ENCODE measurements at regions not wholly inside any gene's neighbourhood (a gene's known extent, or its start where the extent isn't known, plus 50 kb on each side); places are given as distances from the start of the nearest gene placed in this dataset.

DNA sequence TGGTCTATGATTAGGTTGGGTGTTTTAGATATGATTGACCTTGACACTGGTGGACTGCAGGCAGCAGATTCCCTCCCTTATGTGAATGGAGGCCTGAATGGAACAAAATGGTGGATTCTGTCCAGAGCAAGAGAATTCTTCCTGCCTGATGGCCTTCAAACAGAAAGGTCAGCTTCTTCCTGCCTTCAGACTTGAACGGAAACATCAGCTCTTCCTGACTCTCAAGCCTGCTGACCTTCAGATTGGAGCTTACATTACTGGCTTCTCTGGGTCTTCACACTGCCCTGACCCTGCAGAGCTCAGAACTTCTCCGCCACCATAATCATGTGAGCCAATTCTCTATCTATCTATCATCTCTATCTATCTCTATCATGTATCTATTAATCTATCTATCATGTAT is 111.6 kb downstream of the RAMP3 start:
- TF ChIP-seq POLR2AphosphoS5 (IDR thresholded peaks at IDR 0.05; ENCODE audit: low read depth, low read length) (no peak), FOXP2 (optimal IDR thresholded peaks at IDR 0.05; ENCODE audit: borderline replicate concordance, extremely low read depth, extremely low read length, insufficient read depth) (no peak), TAF1 (IDR thresholded peaks at IDR 0.05; ENCODE audit: borderline replicate concordance, insufficient read depth, low read length) (no peak), SIN3A (IDR thresholded peaks at IDR 0.05; ENCODE audit: borderline replicate concordance, insufficient read depth, low read length) (no peak)

DNA sequence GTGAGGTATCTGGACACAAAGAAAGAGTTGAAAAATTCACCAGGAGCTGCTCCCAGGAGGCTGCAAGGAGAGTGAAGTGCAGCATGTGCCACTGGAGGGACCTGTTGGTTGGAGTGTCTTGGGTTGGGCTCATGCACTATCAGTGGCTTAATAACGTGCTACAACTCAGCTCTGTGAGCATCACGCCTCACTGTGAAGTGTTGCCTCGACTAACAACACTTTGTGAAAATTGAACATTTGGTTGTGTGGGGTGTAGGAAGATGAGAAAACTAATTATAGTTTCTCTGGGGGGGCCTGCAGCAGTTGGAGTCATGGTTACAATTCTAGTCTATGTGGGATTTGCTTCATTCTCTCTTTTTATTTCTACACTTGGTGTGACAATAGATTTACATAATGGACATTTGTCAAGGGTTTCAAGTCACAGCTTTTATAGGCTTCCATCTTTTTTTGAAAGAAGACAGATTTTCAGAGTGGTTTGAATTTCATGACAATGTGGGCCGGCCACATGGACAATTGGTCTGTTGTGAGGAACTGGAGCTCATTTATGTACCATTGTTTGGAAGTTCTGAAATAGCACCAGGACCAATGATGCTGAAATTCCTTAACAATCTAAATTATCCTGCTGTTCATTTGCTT is 121.3 kb downstream of the RAMP3 start:
- TF ChIP-seq TAF1 (IDR thresholded peaks at IDR 0.05; ENCODE audit: borderline replicate concordance, insufficient read depth, low read length) (no peak), POLR2AphosphoS5 (IDR thresholded peaks at IDR 0.05; ENCODE audit: low read depth, low read length) (no peak), SIN3A (IDR thresholded peaks at IDR 0.05; ENCODE audit: borderline replicate concordance, insufficient read depth, low read length) (no peak)
- TF ChIP-seq, protein P1, sequence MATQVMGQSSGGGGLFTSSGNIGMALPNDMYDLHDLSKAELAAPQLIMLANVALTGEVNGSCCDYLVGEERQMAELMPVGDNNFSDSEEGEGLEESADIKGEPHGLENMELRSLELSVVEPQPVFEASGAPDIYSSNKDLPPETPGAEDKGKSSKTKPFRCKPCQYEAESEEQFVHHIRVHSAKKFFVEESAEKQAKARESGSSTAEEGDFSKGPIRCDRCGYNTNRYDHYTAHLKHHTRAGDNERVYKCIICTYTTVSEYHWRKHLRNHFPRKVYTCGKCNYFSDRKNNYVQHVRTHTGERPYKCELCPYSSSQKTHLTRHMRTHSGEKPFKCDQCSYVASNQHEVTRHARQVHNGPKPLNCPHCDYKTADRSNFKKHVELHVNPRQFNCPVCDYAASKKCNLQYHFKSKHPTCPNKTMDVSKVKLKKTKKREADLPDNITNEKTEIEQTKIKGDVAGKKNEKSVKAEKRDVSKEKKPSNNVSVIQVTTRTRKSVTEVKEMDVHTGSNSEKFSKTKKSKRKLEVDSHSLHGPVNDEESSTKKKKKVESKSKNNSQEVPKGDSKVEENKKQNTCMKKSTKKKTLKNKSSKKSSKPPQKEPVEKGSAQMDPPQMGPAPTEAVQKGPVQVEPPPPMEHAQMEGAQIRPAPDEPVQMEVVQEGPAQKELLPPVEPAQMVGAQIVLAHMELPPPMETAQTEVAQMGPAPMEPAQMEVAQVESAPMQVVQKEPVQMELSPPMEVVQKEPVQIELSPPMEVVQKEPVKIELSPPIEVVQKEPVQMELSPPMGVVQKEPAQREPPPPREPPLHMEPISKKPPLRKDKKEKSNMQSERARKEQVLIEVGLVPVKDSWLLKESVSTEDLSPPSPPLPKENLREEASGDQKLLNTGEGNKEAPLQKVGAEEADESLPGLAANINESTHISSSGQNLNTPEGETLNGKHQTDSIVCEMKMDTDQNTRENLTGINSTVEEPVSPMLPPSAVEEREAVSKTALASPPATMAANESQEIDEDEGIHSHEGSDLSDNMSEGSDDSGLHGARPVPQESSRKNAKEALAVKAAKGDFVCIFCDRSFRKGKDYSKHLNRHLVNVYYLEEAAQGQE (IDR thresholded peaks at IDR 0.05; ENCODE audit: insufficient read depth in 1 of 2, low read depth in 2 of 2, low read length in 2 of 2), result no peak

DNA sequence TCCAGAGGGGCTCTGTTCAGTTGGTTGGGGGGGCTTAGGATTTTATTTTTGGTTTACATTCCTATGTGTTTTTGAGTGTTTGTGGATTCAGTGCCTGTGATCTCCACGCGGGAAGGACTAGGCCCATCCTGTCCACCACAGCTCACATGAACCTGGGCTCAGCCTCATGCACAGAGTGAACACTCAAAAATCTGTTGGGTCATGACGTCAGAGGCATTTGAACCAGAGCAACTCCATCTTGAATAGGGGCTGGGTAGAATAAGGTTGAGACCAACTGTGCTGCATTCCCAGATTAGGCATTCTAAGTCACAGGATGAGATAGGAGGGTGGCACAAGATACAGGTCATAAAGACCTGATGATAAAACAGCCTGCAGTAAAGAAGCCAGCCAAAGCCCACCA is 133.3 kb downstream of the RAMP3 start:
- TF ChIP-seq POLR2AphosphoS5 (IDR thresholded peaks at IDR 0.05; ENCODE audit: low read depth, low read length) (no peak), SIN3A (IDR thresholded peaks at IDR 0.05; ENCODE audit: borderline replicate concordance, insufficient read depth, low read length) (no peak)

DNA sequence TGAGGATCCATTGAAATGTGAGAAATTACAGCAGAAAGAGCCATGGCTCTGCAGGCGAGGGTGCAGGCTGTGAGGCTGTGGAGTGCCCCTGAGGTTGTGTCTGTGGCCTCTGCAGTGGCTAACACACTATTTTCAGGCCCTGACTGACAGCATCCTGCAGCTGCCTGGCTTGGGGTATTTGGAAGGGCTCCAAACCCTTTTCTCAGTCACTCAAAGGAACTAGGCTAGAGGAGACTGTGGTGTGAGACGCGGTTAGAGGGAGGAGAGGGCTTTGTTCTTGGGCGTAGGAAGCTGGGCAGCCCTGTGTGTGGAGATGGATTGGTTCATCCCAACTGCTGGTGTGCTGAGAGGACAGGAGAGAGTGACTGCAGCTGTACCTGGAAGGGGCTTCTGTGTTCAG is 134.9 kb downstream of the RAMP3 start:
- TF ChIP-seq SIN3A (IDR thresholded peaks at IDR 0.05; ENCODE audit: borderline replicate concordance, insufficient read depth, low read length) (no peak), POLR2AphosphoS5 (IDR thresholded peaks at IDR 0.05; ENCODE audit: low read depth, low read length) (no peak), TAF1 (IDR thresholded peaks at IDR 0.05; ENCODE audit: borderline replicate concordance, insufficient read depth, low read length) (no peak), FOXP2 (optimal IDR thresholded peaks at IDR 0.05; ENCODE audit: borderline replicate concordance, extremely low read depth, extremely low read length, insufficient read depth) (no peak)
- TF ChIP-seq, protein P1 (IDR thresholded peaks at IDR 0.05; ENCODE audit: insufficient read depth in 1 of 2, low read depth in 2 of 2, low read length in 2 of 2), result no peak

DNA sequence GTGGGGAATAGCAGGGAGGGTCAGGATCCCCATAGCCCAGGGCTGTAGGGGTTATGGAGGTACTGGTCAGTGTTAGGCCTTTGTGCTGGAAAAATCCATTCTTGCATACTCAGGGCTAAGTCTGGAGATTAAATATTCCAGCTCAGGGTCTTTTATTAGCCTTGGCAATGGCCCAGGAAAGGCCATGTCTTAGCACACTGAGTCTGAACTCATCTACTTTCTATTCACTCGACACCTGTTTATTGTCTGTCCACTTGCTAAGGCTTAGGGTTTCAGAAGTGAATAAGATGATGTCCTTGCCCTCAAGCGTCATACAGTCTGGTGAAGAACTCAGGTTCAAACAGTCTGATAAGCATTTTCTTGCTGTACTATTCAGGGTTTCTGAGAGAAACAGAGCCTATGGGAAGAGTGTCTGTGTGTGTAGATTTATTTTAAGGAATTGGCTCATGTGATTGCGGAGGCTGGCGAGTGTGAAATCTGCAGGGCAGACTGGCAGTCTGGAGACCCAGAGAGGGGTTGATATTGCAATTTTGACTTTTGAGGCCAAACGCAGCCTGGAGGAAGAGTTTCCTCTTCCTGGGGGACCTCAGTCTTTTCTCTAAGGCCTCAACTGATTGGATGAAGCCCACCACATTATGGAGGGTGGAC is 135.8 kb downstream of the RAMP3 start:
- TF ChIP-seq SIN3A (IDR thresholded peaks at IDR 0.05; ENCODE audit: borderline replicate concordance, insufficient read depth, low read length), result no peak
- TF ChIP-seq, protein P1 (IDR thresholded peaks at IDR 0.05; ENCODE audit: insufficient read depth in 1 of 2, low read depth in 2 of 2, low read length in 2 of 2), result no peak

DNA sequence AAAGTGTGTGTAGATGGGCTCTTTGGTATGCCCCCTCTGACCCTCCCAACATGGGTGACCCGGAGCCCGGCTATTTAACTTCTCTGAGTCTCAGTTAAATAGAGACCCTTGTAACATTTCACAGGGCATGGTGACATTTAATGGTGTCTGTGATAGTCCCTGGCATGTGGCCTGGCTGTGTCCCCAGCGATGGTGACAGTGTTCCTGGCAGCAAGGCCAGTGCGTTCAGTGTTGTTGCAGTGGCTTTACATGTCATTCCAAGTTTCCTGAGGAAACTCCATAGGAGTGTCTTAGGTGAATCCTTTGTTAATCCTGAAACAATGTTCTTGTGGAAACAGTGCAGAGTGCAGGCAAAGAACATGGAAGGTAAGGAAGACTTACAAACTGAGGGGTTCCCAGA is 137.0 kb downstream of the RAMP3 start:
- TF ChIP-seq TAF1 (IDR thresholded peaks at IDR 0.05; ENCODE audit: borderline replicate concordance, insufficient read depth, low read length), result no peak
- no peak for TF ChIP-seq POLR2AphosphoS5 (IDR thresholded peaks at IDR 0.05; ENCODE audit: low read depth, low read length)
- TF ChIP-seq FOXP2 (optimal IDR thresholded peaks at IDR 0.05; ENCODE audit: borderline replicate concordance, extremely low read depth, extremely low read length, insufficient read depth), result no peak
